Pulmonary artery endothelial cell (primary cell): ENCODE measurements at regions not wholly inside any gene's neighbourhood (a gene's known extent, or its start where the extent isn't known, plus 50 kb on each side); places are given as distances from the start of the nearest gene placed in this dataset.

Experiments used
- DNase-seq: peaks from one replicate; pipeline ENCODE4 v3.0.0-alpha.2; 2011; ENCODE audit warnings: low read depth, low spot score

DNA sequence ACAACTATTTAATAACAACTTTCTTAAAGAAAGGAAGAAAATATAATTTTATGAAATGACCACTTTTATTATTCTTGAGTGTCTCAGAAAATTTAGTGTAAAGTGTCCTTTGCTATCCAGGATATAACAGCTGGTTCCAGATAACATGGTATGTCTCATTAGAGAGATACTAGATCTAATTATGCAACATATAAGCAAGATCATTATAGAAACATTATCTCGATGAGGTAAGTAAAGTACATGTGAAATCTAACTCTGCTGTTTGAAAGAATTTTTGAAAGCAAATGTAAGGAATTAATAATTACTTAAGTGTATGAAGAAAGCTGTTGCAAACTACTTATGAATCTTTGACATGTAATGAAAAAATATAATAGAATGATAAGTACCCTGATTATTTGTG is 887.4 kb upstream of the CXADR start:
- DNase-seq, result no peak

DNA sequence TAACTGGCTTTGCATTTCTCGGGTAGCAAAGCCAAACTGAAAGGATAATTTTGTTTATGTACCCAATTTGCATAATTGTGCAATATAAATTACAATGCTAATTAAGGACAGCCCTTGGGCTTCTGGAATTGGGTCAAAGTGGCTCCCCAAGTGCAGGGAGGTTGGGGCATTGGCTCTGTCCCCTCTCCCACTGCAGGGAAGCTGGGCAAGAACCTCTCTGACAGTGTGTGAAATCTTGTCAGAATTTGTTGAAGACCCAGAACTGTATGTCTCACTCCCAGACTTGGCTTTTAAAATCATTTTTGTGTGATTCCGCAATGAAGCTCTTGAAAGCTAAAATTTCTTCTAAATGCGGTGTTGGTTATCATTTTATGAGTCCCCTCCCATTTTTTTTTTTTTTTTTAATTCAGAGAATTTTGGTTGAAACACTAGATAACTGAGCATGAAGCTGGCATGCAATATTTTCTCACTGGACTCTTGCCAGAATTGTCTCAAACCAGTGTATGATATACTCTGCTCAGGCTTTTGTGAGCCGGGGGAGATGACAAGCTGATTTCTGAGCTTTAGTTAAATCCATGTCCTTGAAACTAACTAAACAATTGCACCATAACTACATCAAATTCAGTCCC is 878.9 kb upstream of the CXADR start:
- no peak for DNase-seq

DNA sequence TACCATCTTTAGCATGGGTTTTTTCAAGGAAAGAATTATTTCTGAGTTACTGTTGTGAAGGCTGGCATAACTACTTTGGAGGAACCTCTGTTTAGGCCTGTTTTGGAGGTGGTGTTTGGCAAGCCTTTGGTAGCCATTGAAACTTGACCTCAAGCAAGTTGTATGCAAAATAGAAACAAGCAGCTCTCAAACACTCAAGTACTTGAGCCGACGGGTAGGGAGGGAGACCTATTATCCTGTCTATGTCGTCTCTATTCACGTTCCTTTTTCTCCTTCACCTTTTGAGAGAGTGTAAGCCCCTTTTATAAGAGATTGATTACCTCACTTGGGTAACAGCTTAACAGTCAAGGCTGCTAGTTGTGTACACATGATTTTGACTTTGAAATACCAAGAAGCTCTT is 878.3 kb upstream of the CXADR start:
- DNase-seq, result no peak

- DNase-seq, result no peak
Measured at GRCh38 chr21:16640297-16641027, 872.4 kb upstream of the CXADR start.

- no peak for DNase-seq
Measured at GRCh38 chr21:16642353-16642752, 870.5 kb upstream of the CXADR start.

DNA sequence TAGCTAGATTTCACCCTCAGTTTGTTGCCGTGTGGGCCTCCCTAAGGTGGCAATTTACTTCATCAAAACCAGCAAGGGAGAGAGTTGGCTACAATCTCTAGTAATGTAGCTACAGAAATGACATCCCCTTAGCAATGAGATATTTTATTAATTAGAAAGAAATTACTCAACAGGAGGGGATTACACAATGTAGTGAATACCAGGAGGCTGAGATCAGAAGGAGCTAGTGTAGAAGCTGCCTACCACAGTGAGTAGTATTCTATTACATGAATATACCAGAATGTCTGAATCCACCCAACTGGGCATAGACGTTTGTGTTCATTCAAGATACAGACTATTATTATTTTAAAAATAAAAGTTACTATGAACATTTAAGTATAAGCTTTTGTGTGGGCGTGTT is 868.2 kb upstream of the CXADR start:
- no peak for DNase-seq

DNA sequence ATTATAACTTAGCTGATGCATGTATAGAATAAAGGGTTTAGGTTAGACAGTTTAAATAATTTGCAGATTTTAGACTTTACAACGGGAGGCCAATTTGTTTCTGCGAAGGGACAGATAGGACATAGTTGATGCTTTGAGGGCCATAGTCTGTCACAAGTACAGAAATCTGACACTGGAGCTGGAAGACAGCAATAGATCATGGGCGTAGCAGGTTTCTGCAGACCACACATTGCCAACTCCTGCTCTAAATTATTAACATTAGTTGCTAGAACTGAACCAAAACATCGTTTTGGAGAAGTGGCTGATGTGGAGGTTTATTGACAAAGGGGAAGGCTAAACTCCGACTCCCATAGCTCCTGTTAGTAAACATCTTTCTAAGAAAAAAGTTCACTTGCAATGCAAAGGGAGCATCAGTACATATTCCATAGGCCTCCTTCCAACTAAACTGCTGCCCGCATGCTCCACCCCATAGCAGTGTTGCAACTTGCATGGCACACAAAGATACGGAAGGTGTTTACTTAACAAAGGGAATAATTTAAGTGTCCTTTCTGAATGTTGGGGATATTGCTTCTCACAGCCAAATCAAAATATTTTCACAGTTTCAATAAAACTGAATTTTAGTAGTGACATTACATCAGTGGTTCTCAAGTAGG is 862.0 kb upstream of the CXADR start:
- DNase-seq, result no peak

DNA sequence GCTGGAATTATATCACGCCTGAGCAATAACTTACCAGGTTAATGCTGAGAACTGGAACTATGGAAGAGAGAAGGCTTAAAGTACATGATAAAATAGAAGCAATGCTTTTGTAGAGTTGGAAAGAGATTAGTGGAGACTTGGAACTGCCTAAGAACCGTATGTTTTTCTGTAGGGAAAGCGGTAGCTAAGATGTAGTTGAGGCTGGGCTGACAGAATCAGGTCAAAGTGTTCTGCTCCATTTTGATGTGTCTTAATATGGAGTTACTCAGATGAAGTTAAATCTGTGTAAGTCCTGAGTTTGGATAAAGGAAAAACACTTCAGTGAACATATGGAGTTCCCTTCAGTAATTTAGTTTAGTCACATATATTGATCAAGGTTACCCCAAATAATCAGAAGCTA is 860.9 kb upstream of the CXADR start:
- no peak for DNase-seq

- no peak for DNase-seq
Measured at GRCh38 chr21:16663436-16663835, 849.4 kb upstream of the CXADR start.

DNA sequence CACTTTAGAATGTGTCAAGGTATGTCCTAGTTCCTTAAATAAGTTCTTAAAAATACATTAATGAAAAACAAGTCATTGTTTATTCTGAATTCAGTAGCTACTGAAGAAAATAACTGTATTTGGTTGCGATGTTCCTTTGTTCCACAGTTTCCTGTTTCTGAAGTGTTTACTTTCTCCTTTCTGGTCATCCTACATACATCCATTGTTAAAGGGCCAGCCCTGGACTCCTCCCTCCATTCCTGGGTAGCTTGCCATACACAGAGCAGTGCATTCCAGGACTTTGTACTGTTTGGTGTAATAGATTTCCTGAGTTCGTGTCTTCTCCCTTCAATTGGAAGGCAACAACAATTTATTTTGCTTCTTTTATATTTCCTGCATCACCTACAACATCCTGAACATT is 845.4 kb upstream of the CXADR start:
- DNase-seq, result peak; percentile 37

DNA sequence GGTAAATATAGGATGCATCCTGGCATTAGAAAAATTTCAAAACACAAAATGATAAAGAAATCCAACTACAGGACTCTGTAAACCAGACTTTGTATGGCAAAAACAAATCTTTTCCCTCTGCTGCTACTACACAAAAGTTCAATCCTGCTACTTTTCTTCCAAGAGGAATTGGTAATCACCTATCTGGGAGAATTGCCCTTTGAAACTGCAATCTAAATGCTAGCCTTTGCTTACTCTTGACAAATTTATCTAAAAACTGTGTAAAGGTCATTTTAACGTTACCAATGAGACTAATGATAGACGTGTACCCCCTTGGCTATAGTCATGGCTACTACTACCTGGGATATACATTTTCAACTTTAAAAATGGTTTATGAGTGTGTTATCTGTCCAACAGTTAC is 837.9 kb upstream of the CXADR start:
- no peak for DNase-seq

- no peak for DNase-seq
Measured at GRCh38 chr21:16676391-16676790, 836.5 kb upstream of the CXADR start.

DNA sequence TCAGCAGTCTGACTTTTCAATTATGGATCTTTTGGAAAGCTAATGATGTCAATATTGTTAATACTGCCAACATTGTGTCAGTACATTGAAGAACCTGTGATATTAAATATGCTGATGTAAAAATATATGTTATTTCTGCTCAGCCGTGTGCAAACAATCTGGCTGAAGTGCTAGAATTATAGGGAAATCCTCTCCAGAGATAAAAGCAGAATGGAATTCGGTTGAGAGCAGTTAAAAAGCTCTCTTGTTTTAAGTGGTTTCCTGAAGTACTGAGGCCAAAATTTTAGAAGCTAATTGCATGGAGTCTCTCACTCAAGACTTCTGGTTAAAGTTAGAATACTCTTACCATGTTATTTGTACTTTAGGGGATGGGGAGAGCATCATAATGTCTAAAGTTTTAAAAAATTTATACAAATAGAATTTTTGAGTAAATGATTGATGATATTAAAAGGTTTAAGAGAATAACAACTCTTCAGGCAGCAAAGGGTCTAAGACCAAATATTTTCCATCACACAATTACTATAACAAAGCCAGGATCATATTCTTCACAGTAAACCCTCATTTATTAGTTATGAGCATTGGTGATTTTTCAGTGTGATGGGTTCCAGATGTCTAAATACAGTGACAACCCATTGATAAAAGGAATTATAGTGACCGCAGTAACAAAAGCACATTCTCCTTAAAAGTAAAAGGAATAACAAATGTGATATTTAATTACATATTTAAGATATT is 834.2 kb upstream of the CXADR start:
- DNase-seq, result no peak

DNA sequence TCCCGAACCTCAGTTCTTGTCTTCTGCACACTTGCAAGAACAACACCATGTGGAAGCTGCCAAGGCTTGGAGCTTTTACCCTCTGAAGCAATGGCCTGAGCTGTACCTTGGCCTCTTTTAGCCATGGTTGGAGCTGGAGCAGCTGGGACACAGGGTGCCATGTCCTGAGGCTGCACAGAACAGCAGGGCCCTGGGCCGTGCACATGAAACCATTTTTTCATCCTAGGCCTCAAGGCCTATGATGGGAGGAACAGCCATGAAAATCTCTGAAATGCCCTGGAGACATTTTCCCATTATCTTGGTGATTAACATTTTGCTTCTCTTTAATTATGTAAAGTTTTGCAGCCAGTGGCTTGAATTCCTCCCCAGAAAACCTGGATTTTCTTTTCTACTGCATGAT is 817.8 kb upstream of the CXADR start:
- no peak for DNase-seq

- DNase-seq, result no peak
Measured at GRCh38 chr21:16707274-16707673, 805.6 kb upstream of the CXADR start.

DNA sequence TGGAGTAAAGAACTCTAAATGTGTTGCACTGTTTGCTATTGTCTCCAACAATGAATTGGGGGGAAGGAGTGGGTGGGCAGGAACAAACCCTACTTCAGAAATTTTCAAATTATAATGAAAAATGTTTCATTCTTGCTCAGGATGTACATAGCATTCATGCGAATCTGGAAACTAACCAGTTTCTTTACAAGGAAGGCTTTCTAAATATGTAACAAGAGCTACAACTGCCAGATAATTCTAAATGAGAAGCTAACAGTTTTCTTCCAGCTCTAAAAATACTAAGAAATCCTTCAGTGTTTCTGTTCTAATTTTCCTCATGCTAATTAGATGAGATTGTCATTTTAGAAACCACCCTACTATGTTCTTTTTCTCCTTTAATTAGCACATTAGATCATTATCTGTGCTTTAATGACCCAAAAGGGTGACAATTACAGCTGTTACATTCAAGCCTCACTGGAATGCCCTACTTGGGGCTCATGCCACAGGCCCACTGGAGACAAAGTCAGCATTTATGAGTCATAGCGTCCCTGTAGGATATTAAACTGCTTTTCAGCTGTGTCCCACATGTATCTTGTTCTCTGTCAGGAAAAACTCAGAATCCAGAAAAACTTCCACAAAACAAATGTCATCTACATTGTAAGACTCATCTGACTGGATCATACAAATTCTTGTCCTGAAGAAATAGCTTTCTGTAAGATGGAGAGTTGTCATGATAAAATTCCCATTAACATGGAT is 804.6 kb upstream of the CXADR start:
- DNase-seq, result no peak

GRCh38 chr21:16709866-16710550 is 802.8 kb upstream of the CXADR start:
- DNase-seq, result no peak

DNA sequence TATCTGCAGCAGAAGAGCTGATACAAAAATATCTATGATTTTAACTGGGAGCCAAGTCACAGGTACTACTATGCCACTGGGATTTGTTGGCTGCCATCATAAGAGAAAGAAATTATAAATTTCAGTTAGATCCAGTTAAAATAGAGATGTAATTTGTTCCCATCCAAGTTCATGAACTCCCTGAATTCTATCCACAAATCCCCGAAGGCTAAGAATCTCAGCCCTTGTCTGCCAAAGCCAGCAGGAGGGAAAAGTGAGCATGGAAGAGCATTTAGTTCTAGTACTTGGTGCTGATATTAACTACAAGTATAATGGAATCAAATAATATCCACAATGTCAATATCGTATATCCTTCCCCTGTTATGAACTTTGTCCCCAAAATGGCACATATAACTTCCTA is 801.1 kb upstream of the CXADR start:
- no peak for DNase-seq

GRCh38 chr21:16713331-16714117 is 799.3 kb upstream of the CXADR start:
- DNase-seq, result peak; percentile 33

GRCh38 chr21:16740511-16740910 is 772.3 kb upstream of the CXADR start:
- no peak for DNase-seq
